Neuronal stem cell (in vitro differentiated cells): ENCODE measurements at regions not wholly inside any gene's neighbourhood (a gene's known extent, or its start where the extent isn't known, plus 50 kb on each side); places are given as distances from the start of the nearest gene placed in this dataset.

ENCODE experiments used
- DNase-seq: peaks from one replicate; pipeline ENCODE4 v3.0.0-alpha.2; 2013; ENCODE audit warnings: low spot score
- H2AFZ ChIP-seq: one replicate; pipeline ENCODE4 v1.6.1; 2013; ENCODE audit warnings: mild to moderate bottlenecking, low read length, inconsistent platforms
- H2AK5ac ChIP-seq: 2 replicates; pipeline ENCODE4 v1.6.1; 2013; ENCODE audit warnings: low read depth, mild to moderate bottlenecking, inconsistent platforms, low read length, moderate library complexity, mixed read lengths
- H2BK120ac ChIP-seq: 2 replicates; pipeline ENCODE4 v1.6.1; 2013; ENCODE audit warnings: low read depth, mild to moderate bottlenecking, inconsistent platforms, low read length, moderate library complexity, mixed read lengths
- H2BK12ac ChIP-seq: one replicate; pipeline ENCODE4 v1.6.1; 2013; ENCODE audit warnings: low read length, inconsistent platforms
- H2BK15ac ChIP-seq: 2 replicates; pipeline ENCODE4 v1.6.1; 2013; ENCODE audit warnings: mild to moderate bottlenecking, low read length, inconsistent platforms, mixed read lengths
- H2BK5ac ChIP-seq: one replicate; pipeline ENCODE4 v1.6.1; 2013; ENCODE audit warnings: inconsistent platforms, mild to moderate bottlenecking, low read length, moderate library complexity
- H3K14ac ChIP-seq: one replicate; pipeline ENCODE4 v1.6.1; 2013; ENCODE audit warnings: low read length, inconsistent platforms
- H3K18ac ChIP-seq: 2 replicates; pipeline ENCODE4 v1.6.1; 2013; ENCODE audit warnings: low read length, inconsistent platforms
- H3K23ac ChIP-seq: 2 replicates; pipeline ENCODE4 v1.6.1; 2013; ENCODE audit warnings: low read depth, mild to moderate bottlenecking, mixed read lengths, low read length, inconsistent platforms; ENCODE audit not compliant: poor library complexity
- H3K27ac ChIP-seq: replicated peaks from 3 replicates; pipeline ENCODE4 v1.5.1; 2013; ENCODE audit warnings: low read length, inconsistent platforms
- H3K27me3 ChIP-seq, 3 experiments: 2 replicates each; pipeline ENCODE4 v1.6.1; 2013; ENCODE audit warnings: low read length in 3 of 3, mild to moderate bottlenecking in 2 of 3, inconsistent platforms in 1 of 3, low read depth in 1 of 3, mixed read lengths in 1 of 3, moderate library complexity in 1 of 3; ENCODE audit not compliant: control insufficient read depth in 3 of 3, insufficient read depth in 3 of 3
- H3K36me3 ChIP-seq, 2 donors: replicated peaks in 1 of 2; 2 replicates each; pipeline ENCODE4 v1.6.1; 2013; ENCODE audit warnings: low read length in 2 of 2; ENCODE audit not compliant: control insufficient read depth in 2 of 2, insufficient read depth in 2 of 2
- H3K4ac ChIP-seq: 2 replicates; pipeline ENCODE4 v1.6.1; 2013; ENCODE audit warnings: inconsistent platforms, mild to moderate bottlenecking, low read length, moderate library complexity
- H3K4me1 ChIP-seq, 2 donors: 1 replicate in 1 of 2; 2 replicates in 1 of 2; pipeline ENCODE4 v1.6.1; 2013; ENCODE audit warnings: low read length in 2 of 2, low read depth in 1 of 2; ENCODE audit not compliant: control insufficient read depth in 2 of 2, insufficient read depth in 1 of 2
- H3K4me2 ChIP-seq: one replicate; pipeline ENCODE4 v1.6.1; 2013; ENCODE audit warnings: mild to moderate bottlenecking, low read length, inconsistent platforms; ENCODE audit not compliant: insufficient read depth, poor library complexity, severe bottlenecking
- H3K4me3 ChIP-seq, 2 donors: 2 replicates each; pipeline ENCODE4 v1.5.1; 2013; ENCODE audit warnings: low read length in 2 of 2, mild to moderate bottlenecking in 2 of 2, inconsistent platforms in 1 of 2, moderate library complexity in 1 of 2
- H3K79me1 ChIP-seq: one replicate; pipeline ENCODE4 v1.6.1; 2013; ENCODE audit warnings: low read depth, mild to moderate bottlenecking, inconsistent platforms, low read length, moderate library complexity
- H3K9ac ChIP-seq: one replicate; pipeline ENCODE4 v1.6.1; 2013; ENCODE audit warnings: mild to moderate bottlenecking, low read depth, low read length, inconsistent platforms; ENCODE audit not compliant: poor library complexity
- H3K9me3 ChIP-seq, 2 donors: replicated peaks in 1 of 2; 2 replicates each; pipeline versions ENCODE3 to v1.6.1; 2013; ENCODE audit warnings: low read length in 2 of 2, mild to moderate bottlenecking in 2 of 2, inconsistent platforms in 1 of 2, low read depth in 1 of 2, mixed read lengths in 1 of 2, moderate library complexity in 1 of 2; ENCODE audit not compliant: control insufficient read depth in 2 of 2, insufficient read depth in 1 of 2
- H4K8ac ChIP-seq: one replicate; pipeline ENCODE4 v1.6.1; 2013; ENCODE audit warnings: low read depth, mild to moderate bottlenecking, inconsistent platforms, low read length, moderate library complexity
- H4K91ac ChIP-seq: one replicate; pipeline ENCODE4 v1.6.1; 2013; ENCODE audit warnings: low read length, low read depth, mild to moderate bottlenecking, inconsistent platforms; ENCODE audit not compliant: poor library complexity
- WGBS, 2 donors: extraction: QIAGEN DNeasy Blood & Tissue Kit; methylation state at CpG; one replicate each; pipeline ENCODE4 v1.1.7; 2013; ENCODE audit warnings: missing lambda C conversion rate in 2 of 2, mixed read lengths in 1 of 2; ENCODE audit not compliant: insufficient read length in 2 of 2, insufficient replicate concordance in 1 of 2; ENCODE audit errors: extremely low coverage in 2 of 2; 5-methylcytosine and 5-hydroxymethylcytosine counted together

- no peak overlapping the region for H2AK5ac ChIP-seq
- H2AFZ ChIP-seq: no peak overlapping the region
- H2BK15ac ChIP-seq: no peak overlapping the region
- H3K27ac ChIP-seq: no peak overlapping the region
- no peak overlapping the region for H3K23ac ChIP-seq
- no peak overlapping the region for H3K4me3 ChIP-seq
- H4K8ac ChIP-seq: no peak overlapping the region
- no peak overlapping the region for H2BK12ac ChIP-seq
- no peak overlapping the region for H2BK5ac ChIP-seq
- no peaks in the 10 kb centered on the region for H3K27me3 ChIP-seq
- H3K4me2 ChIP-seq: no peak overlapping the region
- H3K79me1 ChIP-seq: no peaks in the 10 kb centered on the region
- H3K4ac ChIP-seq: no peak overlapping the region
- H3K9me3 ChIP-seq: no peaks in the 10 kb centered on the region
- no peak overlapping the region for H2BK120ac ChIP-seq
- H3K4me1 ChIP-seq: no peaks in the 10 kb centered on the region
- no peak overlapping the region for H3K18ac ChIP-seq
- WGBS, 2 donors: no CpG with 5 or more reads among the region's 1 CpG
- DNase-seq: no peak
- H3K9ac ChIP-seq: no peak overlapping the region
- no peaks in the 10 kb centered on the region for H3K36me3 ChIP-seq
- no peak overlapping the region for H4K91ac ChIP-seq
- H3K14ac ChIP-seq: no peak overlapping the region
Observed at GRCh38 chr3:7841451-7841850, 660.2 kb upstream of the LMCD1 start.

GRCh38 chr3:7843441-7843840, 658.2 kb upstream of the LMCD1 start:
- no CpG with 5 or more reads among the region's 1 CpG for WGBS, 2 donors

GRCh38 chr3:7847021-7847420, 654.6 kb upstream of the LMCD1 start:
- no peak overlapping the region for H2AFZ ChIP-seq
- no peak overlapping the region for H3K9ac ChIP-seq
- no CpG with 5 or more reads among the region's 2 CpGs for WGBS, 2 donors
- H2BK120ac ChIP-seq: no peak overlapping the region
- no peaks in the 10 kb centered on the region for H3K36me3 ChIP-seq
- no peaks in the 10 kb centered on the region for H3K79me1 ChIP-seq
- no peak overlapping the region for H3K18ac ChIP-seq
- no peak overlapping the region for H4K91ac ChIP-seq
- no peaks in the 10 kb centered on the region for H3K9me3 ChIP-seq
- no peak overlapping the region for H2AK5ac ChIP-seq
- H4K8ac ChIP-seq: no peak overlapping the region
- no peaks in the 10 kb centered on the region for H3K4me1 ChIP-seq
- H3K23ac ChIP-seq: no peak overlapping the region
- H3K27ac ChIP-seq: no peak overlapping the region
- no peak overlapping the region for H2BK12ac ChIP-seq
- no peak overlapping the region for H3K14ac ChIP-seq
- no peak for DNase-seq
- H3K4me3 ChIP-seq: no peak overlapping the region
- H3K4ac ChIP-seq: no peak overlapping the region
- H2BK5ac ChIP-seq: no peak overlapping the region
- H2BK15ac ChIP-seq: no peak overlapping the region
- no peak overlapping the region for H3K4me2 ChIP-seq
- H3K27me3 ChIP-seq: no peaks in the 10 kb centered on the region

More at GRCh38 chr3:7843441-7843840, 658.2 kb upstream of the LMCD1 start:
- no peak overlapping the region for H4K8ac ChIP-seq
- no peak overlapping the region for H2AK5ac ChIP-seq
- no peaks in the 10 kb centered on the region for H3K36me3 ChIP-seq
- no peak overlapping the region for H2BK120ac ChIP-seq
- DNase-seq: no peak
- H2BK15ac ChIP-seq: no peak overlapping the region
- no peak overlapping the region for H2AFZ ChIP-seq
- no peak overlapping the region for H2BK5ac ChIP-seq
- no peak overlapping the region for H3K18ac ChIP-seq
- no peaks in the 10 kb centered on the region for H3K79me1 ChIP-seq
- no peak overlapping the region for H3K4me2 ChIP-seq
- H3K27me3 ChIP-seq: no peaks in the 10 kb centered on the region
- H3K4me3 ChIP-seq: no peak overlapping the region
- H3K9me3 ChIP-seq: no peaks in the 10 kb centered on the region
- H3K9ac ChIP-seq: no peak overlapping the region
- H2BK12ac ChIP-seq: no peak overlapping the region
- no peaks in the 10 kb centered on the region for H3K4me1 ChIP-seq
- H3K14ac ChIP-seq: no peak overlapping the region
- H4K91ac ChIP-seq: no peak overlapping the region
- H3K27ac ChIP-seq: no peak overlapping the region
- no peak overlapping the region for H3K23ac ChIP-seq
- no peak overlapping the region for H3K4ac ChIP-seq

- no peak overlapping the region for H3K9ac ChIP-seq
- H3K36me3 ChIP-seq: no peaks in the 10 kb centered on the region
- no peak overlapping the region for H3K4me3 ChIP-seq
- WGBS, 2 donors: no CpG with 5 or more reads among the region's 6 CpGs
- DNase-seq: no peak
- no peaks in the 10 kb centered on the region for H3K27me3 ChIP-seq
- H4K91ac ChIP-seq: no peak overlapping the region
- no peak overlapping the region for H2BK12ac ChIP-seq
- H2AK5ac ChIP-seq: no peak overlapping the region
- no peaks in the 10 kb centered on the region for H3K9me3 ChIP-seq
- H4K8ac ChIP-seq: no peak overlapping the region
- H2BK15ac ChIP-seq: no peak overlapping the region
- no peak overlapping the region for H3K4ac ChIP-seq
- H3K14ac ChIP-seq: no peak overlapping the region
- no peak overlapping the region for H3K18ac ChIP-seq
- no peak overlapping the region for H3K4me2 ChIP-seq
- H3K27ac ChIP-seq: no peak overlapping the region
- H3K23ac ChIP-seq: no peak overlapping the region
- H3K79me1 ChIP-seq: no peaks in the 10 kb centered on the region
- no peak overlapping the region for H2BK120ac ChIP-seq
- no peak overlapping the region for H2AFZ ChIP-seq
- no peak overlapping the region for H2BK5ac ChIP-seq
- no peaks in the 10 kb centered on the region for H3K4me1 ChIP-seq
Observed at GRCh38 chr3:7847521-7847920, 654.1 kb upstream of the LMCD1 start.
